Ishikawa (cell line): ENCODE measurements at regions not wholly inside any gene's neighbourhood (a gene's known extent, or its start where the extent isn't known, plus 50 kb on each side); places are given as distances from the start of the nearest gene placed in this dataset.

ENCODE experiments used
- EP300 ChIP-seq: IDR thresholded peaks from 2 replicates; pipeline ENCODE4 v1.6.1; 2012; ENCODE audit warnings: borderline replicate concordance
- RAD21 ChIP-seq: IDR thresholded peaks from 2 replicates; pipeline ENCODE4 v1.6.1; 2012; ENCODE audit warnings: low read depth
- REST ChIP-seq: IDR thresholded peaks from 2 replicates; pipeline ENCODE4 v1.6.1; 2012; ENCODE audit warnings: low read depth, mild to moderate bottlenecking

GRCh38 chr3:124201786-124202185 is 209.9 kb upstream of the ROPN1 start:
- TF ChIP-seq RAD21 (no peak), REST (no peak), EP300 (no peak)
